Tibial nerve (tissue), 4 donors: ENCODE measurements at regions not wholly inside any gene's neighbourhood (a gene's known extent, or its start where the extent isn't known, plus 50 kb on each side); places are given as distances from the start of the nearest gene placed in this dataset.

Source experiments
- DNase-seq, 2 donors: peaks; one replicate each; pipeline ENCODE4 v3.0.0-alpha.2; 2019; ENCODE audit warnings: low spot score in 2 of 2
- H3K27ac ChIP-seq, 4 donors: fragments of 200-600 bp; sonication (generic) in 3 of 4; one replicate each; pipeline ENCODE4 v1.5.1; 2017 to 2019; ENCODE audit warnings: mild to moderate bottlenecking in 1 of 4
- H3K27me3 ChIP-seq, 2 donors: fragments of 200-600 bp; sonication (generic) in 1 of 2; one replicate each; pipeline versions ENCODE4 v1.5.1 to v1.6.0; 2017 to 2019
- H3K36me3 ChIP-seq, 3 donors: fragments of 200-600 bp; sonication (generic); one replicate each; pipeline ENCODE4 v1.5.1; 2018 to 2019
- H3K4me1 ChIP-seq, 4 donors: fragments of 200-600 bp; sonication (generic) in 3 of 4; one replicate each; pipeline ENCODE4 v1.5.1; 2017 to 2019
- H3K4me3 ChIP-seq, 4 donors: fragments of 200-600 bp; sonication (generic) in 3 of 4; one replicate each; pipeline ENCODE4 v1.5.1; 2017 to 2019; ENCODE audit warnings: mild to moderate bottlenecking in 1 of 4, moderate library complexity in 1 of 4
- H3K9me3 ChIP-seq, 4 donors: fragments of 200-600 bp; sonication (generic) in 3 of 4; one replicate each; pipeline ENCODE4 v1.5.1; 2017 to 2019
- EP300 ChIP-seq, 2 donors: sonication (generic); formaldehyde crosslinking; IDR thresholded peaks; one replicate each; pipeline ENCODE4 v1.6.1; 2017; ENCODE audit warnings: antibody characterized with exemption in 2 of 2, mild to moderate bottlenecking in 1 of 2
- POLR2A ChIP-seq, 2 donors: fragments of 450-650 bp; IDR thresholded peaks; one replicate each; pipeline ENCODE4 v1.6.1; 2017; ENCODE audit warnings: antibody characterized with exemption in 2 of 2, mild to moderate bottlenecking in 2 of 2, moderate library complexity in 2 of 2
- WGBS, 2 donors: methylation state at CpG; one replicate each; pipeline ENCODE4 v1.1.5; 2018; 5-methylcytosine and 5-hydroxymethylcytosine counted together
- TF ChIP-seq, protein P1 (sequence below), 5 experiments: fragments of 200-600 bp in 3 of 5; fragments of 450-650 bp in 2 of 5; sonication (generic) in 3 of 5; IDR thresholded peaks; one replicate each; pipeline ENCODE4 v1.5.1; 2016 to 2019; ENCODE audit warnings: antibody characterized with exemption in 5 of 5, mild to moderate bottlenecking in 3 of 5, moderate library complexity in 2 of 5

DNA sequence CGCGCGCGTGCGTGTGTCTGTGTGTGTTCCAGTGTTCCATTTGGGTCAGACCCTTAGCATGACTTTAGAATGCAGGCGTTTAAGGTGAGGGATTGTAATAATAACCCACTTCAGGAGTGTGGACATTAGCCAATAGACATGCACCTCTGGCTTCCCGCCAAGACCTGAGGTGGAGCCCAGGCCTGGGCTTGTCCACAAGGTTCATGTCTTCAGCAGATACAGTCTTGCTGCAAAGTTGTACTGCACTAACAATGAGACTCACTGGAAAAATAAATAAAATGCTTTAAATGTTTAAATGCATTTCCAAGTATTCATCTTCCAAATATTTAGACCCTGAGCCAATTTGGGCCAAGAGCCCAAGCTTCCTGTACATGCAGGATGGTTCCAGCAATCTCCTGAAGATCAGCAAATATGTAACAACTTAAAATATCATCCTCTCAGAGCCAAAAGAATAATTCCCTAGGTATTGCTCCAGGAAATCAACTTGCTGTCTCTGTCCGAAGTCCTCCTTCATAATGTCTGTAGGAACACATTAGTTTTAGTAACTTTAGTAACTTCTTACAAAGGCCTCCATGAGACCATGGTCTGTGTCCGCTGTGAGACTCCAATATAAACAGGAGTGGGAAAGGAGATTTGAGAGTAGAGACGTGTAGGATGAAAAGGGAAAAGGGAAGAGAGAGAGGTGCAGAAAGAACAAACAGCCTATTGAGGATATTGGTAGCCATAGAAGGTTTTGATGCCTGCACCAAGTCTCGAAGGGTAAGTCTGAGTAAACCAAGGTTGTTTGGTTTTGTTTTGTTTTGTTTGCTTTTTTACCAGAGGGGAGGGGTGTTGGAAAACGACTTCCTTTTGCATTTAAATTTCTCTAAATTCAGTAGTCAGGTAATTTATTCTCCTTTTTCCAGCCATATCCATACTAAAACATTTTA lies 98.5 kb upstream of the KLF3 start:
- Histone ChIP-seq H3K27me3 (no peaks in the 10 kb centered on the region), H3K4me1 (peaks cover 0 to 20% (median 6%) of the 10 kb centered on the region in 4 donors), H3K36me3 (no peaks in the 10 kb centered on the region), H3K9me3 (no peaks in the 10 kb centered on the region), H3K4me3 (no peak overlapping the region), H3K27ac (peak overlapping the region in 1 of 4 donors; percentile 14)
- WGBS, 2 donors, result 54 to 60% methylated on average over 12 of the region's 12 CpGs
- TF ChIP-seq POLR2A (IDR thresholded peaks at IDR 0.05), result no peak
- TF ChIP-seq EP300 (IDR thresholded peaks at IDR 0.05), result no peak
- TF ChIP-seq, protein P1, sequence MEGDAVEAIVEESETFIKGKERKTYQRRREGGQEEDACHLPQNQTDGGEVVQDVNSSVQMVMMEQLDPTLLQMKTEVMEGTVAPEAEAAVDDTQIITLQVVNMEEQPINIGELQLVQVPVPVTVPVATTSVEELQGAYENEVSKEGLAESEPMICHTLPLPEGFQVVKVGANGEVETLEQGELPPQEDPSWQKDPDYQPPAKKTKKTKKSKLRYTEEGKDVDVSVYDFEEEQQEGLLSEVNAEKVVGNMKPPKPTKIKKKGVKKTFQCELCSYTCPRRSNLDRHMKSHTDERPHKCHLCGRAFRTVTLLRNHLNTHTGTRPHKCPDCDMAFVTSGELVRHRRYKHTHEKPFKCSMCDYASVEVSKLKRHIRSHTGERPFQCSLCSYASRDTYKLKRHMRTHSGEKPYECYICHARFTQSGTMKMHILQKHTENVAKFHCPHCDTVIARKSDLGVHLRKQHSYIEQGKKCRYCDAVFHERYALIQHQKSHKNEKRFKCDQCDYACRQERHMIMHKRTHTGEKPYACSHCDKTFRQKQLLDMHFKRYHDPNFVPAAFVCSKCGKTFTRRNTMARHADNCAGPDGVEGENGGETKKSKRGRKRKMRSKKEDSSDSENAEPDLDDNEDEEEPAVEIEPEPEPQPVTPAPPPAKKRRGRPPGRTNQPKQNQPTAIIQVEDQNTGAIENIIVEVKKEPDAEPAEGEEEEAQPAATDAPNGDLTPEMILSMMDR (IDR thresholded peaks at IDR 0.05), result no peak
- DNase-seq, result no peak

DNA sequence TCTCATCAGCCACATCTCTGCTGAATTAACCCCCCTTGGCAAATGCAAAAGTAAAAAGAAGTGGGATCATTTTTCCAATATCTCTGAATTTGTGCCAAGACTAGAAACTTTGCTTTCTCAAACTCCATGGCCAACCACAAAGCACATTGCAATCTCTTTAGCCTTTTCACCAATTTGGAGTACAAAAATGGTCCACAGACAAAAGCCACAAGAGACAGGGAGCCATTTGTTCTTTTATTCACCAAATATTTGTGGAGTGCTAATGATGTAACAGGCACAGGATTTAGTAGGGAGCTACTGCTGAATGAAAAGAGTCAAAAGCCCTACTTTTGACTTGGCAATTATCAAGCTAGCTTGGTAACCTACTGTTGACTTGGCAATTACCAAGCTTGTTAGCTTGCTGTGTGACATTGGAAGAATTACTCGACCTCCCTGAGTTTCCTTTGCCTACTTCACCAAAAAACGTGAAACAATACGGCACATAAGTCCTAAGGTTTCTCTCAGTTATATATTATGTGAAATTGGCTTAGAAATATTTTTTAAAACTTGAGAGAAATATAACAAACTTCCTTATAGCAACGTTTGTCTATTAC lies 97.1 kb upstream of the KLF3 start:
- no peak overlapping the region for H3K27ac ChIP-seq
- H3K36me3 ChIP-seq, result no peaks in the 10 kb centered on the region
- H3K4me3 ChIP-seq, result no peak overlapping the region
- DNase-seq, result no peak
- no peaks in the 10 kb centered on the region for H3K27me3 ChIP-seq
- H3K4me1 ChIP-seq, result peaks cover 0 to 20% (median 6%) of the 10 kb centered on the region in 4 donors
- WGBS, 2 donors, result 89 to 91% methylated on average over 4 of the region's 4 CpGs
- TF ChIP-seq, protein P1 (IDR thresholded peaks at IDR 0.05), result no peak
- TF ChIP-seq POLR2A (IDR thresholded peaks at IDR 0.05) (no peak), EP300 (IDR thresholded peaks at IDR 0.05) (no peak)
- no peaks in the 10 kb centered on the region for H3K9me3 ChIP-seq

DNA sequence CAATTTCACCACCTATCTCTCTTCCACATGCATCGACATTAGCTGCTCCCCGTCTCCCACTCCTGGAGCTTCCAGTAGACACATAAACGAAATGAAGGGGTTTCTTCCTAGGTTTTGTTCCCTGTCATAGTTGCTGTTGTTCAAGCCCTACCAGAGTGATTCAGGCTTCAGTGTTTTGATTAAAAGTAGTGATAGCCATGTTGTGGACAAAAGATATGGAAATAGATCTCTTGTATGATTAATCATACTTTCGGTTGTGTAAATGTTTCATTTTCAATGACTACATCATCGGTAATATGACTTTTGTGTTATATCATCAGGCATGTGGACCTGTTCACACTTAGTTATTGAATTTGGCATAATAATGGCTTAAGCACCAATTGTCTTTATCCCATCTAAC lies 96.5 kb upstream of the KLF3 start:
- TF ChIP-seq POLR2A (IDR thresholded peaks at IDR 0.05), result no peak
- no peak for TF ChIP-seq EP300 (IDR thresholded peaks at IDR 0.05)
- TF ChIP-seq, protein P1 (IDR thresholded peaks at IDR 0.05), result no peak
- 93 to 97% methylated on average over 5 of the region's 5 CpGs for WGBS, 2 donors
- Histone ChIP-seq H3K4me1 (peaks cover 0 to 20% (median 6%) of the 10 kb centered on the region in 4 donors), H3K36me3 (no peaks in the 10 kb centered on the region), H3K4me3 (no peak overlapping the region), H3K27me3 (no peaks in the 10 kb centered on the region), H3K27ac (no peak overlapping the region), H3K9me3 (no peaks in the 10 kb centered on the region)
- DNase-seq, result no peak

DNA sequence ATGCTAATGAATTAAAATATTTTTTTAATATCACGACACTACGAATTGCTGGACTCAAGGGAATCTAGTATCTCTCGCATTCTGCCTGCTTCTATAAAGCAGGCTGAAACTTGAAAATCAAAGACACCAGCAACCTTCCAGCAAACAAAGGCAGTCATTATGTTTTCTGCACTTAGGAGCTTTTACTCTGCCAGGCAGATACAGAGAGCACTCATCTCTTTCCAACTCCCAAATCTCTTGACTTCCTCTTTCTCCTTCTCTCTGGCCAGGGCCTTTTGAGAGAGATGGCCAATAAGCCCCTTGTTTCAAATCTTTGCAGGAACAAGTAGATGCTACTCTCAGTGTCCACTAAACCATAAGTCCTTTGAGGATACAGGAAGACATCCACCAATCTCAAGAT lies 95.2 kb upstream of the KLF3 start:
- Histone ChIP-seq H3K9me3 (no peaks in the 10 kb centered on the region), H3K4me1 (peaks cover 0 to 20% (median 6%) of the 10 kb centered on the region in 4 donors), H3K27me3 (no peaks in the 10 kb centered on the region), H3K27ac (no peak overlapping the region), H3K36me3 (no peaks in the 10 kb centered on the region), H3K4me3 (no peak overlapping the region)
- DNase-seq, result no peak
- TF ChIP-seq, protein P1 (IDR thresholded peaks at IDR 0.05), result no peak
- TF ChIP-seq POLR2A (IDR thresholded peaks at IDR 0.05), result no peak
- TF ChIP-seq EP300 (IDR thresholded peaks at IDR 0.05), result no peak
- whole genome bisulfite sequencing, 2 donors, result 27 to 35% methylated on average over 3 of the region's 3 CpGs
